ENCODE measurements at regions not wholly inside any gene's neighbourhood (a gene's known extent, or its start where the extent isn't known, plus 50 kb on each side); places are given as distances from the start of the nearest gene placed in this dataset.
"Not testable (repeated sequence)": the region's sequence is repeated elsewhere in the genome, so short reads cannot be mapped to it uniquely, and the experiment has no call there.

- DNase-seq = no peak
Measured at GRCh38 chr3:193130576-193130975, 110.4 kb upstream of the PLAAT1 start.

DNA sequence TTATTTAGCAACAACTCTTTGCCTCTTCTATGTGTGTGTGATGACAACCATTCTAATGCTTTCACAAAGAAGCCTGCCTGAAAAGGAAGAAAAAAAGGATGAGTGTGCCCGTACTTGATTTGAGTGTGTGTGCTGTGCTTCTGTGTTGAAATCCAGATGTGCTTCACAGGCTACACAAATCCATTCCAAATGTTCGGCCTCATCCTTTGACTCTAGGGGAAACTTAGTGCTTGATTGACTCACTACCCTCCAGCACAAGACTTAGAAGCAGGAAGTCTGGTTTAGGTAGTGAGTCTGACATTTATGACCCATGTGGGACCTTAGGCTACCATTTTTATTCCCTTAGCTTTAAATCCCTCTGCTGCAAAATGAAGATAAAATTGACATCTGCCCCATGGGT lies 108.8 kb upstream of the PLAAT1 start:
- DNase-seq = no peak

- DNase-seq = no peak
Measured at GRCh38 chr3:193132964-193133363, 108.1 kb upstream of the PLAAT1 start.

- no peak for DNase-seq
Measured at GRCh38 chr3:193134856-193135255, 106.2 kb upstream of the PLAAT1 start.

DNA sequence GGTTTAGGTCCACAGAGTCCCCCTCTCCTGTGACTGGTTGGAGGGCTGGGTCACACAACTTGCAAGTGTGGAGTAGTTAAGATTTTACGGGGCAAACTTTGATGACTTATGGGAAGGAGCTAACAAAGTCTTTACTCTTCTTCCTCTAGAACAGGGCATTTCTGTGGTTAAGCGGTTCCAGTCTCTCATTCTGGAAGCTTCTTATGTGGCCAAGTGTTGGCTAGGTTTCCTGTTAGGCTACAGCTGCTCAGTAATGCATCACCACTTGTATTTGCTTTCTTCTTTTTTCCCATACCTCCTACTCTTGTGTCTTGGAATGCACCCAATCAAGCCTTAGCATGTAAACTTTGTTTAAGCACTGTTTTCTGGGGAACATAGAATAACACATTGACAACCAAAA lies 100.6 kb upstream of the PLAAT1 start:
- no peak for DNase-seq

GRCh38 chr3:193145248-193145647 lies 95.8 kb upstream of the PLAAT1 start:
- no peak for DNase-seq

DNA sequence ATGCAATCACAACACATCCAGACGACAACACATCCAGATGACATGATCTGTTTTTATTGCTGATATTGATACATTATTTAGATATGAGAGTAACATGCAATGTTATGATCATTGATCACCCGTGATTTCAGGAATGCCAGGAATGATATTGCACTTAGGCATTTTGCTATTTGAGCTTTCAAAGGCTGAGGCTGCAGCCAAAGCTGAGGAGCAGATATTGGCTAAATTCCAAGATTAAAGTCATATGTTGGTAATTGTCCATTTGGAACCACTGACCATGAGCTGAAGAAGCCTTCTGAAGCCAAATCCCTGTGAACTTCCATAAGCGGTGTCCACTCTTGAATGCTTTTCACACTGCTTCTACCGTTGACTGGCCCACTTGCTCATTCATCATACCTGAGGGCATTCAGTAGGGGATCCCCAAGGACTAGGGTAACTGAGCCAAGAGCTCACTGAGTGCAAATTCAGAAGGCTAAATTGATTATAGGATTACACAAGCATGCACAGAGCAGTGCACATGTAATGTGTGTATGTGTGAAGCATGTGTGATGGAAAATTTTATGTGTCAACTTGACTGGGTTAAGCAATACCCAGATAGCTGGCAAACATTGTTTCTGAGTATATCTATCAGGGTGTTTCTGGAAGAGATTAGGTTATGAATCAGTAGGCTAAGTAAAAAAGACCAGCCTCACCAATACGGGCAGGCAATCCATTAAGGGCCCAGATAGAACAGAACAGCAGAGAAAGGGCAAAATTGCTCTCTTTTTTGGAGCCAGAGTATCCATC lies 92.1 kb upstream of the PLAAT1 start:
- DNase-seq = no peak

- no peak for DNase-seq
Measured at GRCh38 chr3:193149998-193150397, 91.0 kb upstream of the PLAAT1 start.

DNA sequence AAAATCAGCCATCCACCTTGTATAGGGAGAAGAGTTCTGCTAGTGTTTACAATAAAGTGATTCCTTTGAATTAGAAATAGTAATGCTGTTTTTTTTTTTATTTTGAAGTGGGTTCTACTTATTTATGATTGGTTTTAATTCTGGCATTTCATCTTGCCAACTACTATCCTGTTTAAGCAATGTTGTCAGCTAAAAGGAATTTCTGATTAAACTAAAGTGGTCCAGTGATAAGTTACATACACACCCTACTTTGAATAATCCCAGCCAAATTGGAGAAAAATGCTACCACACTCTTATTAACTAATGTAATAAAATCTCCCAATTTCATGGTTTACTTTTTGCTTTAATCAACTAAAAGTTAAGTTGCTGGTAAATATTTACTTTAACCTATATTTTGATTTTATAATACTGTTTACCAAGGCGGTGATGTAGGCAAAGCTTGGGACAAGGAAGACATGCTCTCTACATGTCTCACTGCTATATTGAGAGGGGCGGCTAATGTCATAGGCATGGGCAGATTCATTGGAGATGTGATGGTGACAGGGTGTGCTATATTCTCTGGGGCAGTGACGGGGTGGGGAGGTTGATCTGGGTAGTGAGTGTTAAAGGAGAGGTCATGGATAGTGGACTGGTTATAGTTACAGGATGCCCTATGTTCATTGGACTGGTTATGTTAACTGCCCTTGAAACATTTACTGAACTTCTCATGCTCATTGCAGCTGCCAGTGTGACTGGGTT lies 85.8 kb upstream of the PLAAT1 start:
- DNase-seq = not testable (repeated sequence)

- DNase-seq = no peak
Measured at GRCh38 chr3:193157051-193157450, 84.0 kb upstream of the PLAAT1 start.

DNA sequence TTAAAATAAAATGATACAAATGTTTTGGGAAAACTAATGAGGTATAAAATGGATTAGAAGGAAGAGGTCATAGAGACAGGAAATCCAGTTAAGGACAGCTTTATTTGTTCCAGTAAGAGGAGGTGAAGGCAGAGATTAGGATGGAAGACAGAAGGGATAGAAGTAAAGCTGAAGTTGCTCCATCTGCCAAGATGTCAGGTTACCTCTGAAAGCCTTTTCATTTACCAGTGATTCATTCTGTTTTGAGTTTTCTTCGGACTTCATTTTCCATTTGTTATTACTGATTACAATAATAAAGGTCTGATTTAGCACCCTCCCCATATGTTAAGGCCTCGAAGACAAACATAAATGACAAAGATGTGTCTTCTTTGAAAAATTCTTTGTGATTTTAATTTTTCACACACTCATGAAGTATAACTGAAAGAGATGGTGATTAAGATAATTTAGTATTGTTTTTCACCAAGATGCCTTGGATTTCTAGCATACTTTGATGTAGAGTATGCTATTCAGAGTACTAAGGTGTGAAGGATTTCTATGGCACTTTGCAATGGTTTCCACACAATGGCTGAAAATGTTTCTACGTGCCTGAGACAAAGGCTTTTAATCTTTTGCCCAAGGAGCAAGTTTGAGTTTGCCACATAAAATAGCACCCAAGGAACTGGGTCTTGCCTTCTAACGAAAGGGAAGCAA lies 75.4 kb upstream of the PLAAT1 start:
- no peak for DNase-seq

DNA sequence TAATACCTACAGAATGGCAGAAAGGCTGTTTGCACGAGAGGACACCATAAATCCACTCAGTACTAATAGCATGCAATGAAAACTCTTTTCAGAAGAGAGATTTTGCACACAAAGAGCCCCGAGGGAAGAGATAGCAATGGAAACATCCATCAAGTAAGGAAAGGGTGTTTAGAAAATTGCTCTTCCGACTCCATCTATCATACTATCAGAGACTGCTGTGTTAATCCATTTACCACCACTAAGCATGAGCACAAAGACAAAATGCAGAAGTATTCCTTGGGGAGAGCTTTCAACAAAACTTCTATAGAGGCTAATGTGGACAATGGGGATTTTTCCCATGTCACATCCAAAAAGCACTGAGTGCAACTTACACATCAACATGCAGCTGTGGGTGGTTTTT lies 72.1 kb upstream of the PLAAT1 start:
- DNase-seq = no peak

- no peak for DNase-seq
Measured at GRCh38 chr3:193174140-193174539, 66.9 kb upstream of the PLAAT1 start.

DNA sequence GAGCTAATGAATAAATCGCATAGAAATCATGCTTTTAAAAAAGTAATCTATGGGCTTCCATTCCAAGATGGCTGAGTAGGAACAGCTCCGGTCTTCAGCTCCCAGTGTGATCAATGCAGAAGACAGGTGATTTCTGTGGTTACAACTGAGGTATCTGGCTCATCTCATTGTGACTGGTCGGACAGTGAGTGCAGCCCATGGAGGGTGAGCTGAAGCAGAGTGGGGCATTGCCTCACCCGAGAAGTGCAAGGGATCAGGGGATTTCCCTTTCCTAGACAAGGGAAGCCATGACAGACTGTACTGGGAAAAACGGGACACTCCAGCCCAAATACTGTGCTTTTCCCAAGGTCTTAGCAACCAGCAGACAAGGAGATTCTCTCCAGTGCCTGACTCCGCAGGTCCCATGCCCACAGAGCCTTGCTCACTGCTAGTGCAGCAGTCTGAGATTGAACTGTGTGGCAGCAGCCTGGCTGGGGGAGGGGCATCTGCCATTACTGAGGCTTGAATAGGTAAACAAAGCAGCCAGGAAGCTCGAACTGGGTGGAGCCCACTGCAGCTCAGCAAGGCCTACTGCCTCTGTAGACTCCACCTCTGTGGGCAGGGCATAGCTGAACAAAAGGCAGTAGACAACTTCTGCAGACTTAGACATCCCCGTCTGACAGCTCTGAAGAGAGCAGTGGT lies 61.5 kb upstream of the PLAAT1 start:
- DNase-seq = not testable (repeated sequence)

DNA sequence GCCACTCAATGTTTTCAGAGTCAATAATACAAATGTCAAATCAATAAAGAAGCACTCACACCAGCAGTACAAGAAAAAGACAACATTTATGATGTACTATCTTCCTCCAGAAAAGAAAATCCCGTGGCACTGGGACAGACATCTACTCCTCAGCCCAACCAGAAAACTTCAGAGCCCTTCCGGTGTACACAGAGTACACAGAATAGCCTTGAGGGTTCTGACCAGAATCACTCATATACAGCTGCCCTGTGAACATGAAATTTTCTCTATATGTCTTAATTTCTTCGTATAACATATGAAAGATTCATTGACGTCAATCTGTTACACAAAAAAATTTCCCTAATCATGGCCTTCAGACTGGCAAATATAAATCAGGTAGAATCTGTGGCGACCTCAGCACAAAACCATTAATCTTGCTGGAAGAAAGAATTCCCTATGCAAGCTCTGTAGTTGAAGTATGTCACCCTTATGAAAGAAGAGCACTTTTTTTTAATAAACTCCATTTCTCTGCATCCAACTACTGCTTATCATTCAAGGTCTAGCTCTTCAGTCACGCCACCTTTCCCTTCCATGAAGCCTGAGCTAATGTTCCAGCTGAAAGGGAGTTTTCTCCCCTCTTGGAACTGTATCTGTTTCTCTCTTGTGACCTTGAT lies 53.8 kb upstream of the PLAAT1 start:
- DNase-seq = no peak

GRCh38 chr3:193190146-193190786 lies 50.8 kb upstream of the PLAAT1 start:
- peak; percentile 41 for DNase-seq
